ENCODE measurements at regions not wholly inside any gene's neighbourhood (a gene's known extent, or its start where the extent isn't known, plus 50 kb on each side); places are given as distances from the start of the nearest gene placed in this dataset.

DNA sequence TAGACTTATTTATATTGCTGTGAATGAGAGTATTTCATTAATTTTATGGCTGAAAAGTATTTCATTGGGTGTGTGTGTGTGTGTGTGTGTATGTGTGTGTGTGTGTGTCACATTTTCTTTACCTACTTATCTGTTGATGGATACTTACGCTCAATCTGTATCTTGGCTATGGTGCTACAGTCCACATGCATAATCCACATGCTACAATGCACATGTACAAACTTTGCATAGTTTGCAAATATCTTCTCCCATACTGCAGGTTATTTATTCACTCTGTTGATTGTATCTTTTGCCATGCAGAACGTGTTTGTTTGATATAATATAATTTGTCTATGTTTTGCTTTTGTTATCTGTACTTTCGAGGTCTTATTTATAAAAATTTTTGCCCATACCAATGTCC is 167.8 kb downstream of the RAB28 start:
- no peaks in the 10 kb centered on the region for H3K4me1 ChIP-seq
- H3K4me3 ChIP-seq: no peak overlapping the region
- no peaks in the 10 kb centered on the region for H3K27me3 ChIP-seq
- H3K27ac ChIP-seq: no peak overlapping the region
- TF ChIP-seq, protein P1, sequence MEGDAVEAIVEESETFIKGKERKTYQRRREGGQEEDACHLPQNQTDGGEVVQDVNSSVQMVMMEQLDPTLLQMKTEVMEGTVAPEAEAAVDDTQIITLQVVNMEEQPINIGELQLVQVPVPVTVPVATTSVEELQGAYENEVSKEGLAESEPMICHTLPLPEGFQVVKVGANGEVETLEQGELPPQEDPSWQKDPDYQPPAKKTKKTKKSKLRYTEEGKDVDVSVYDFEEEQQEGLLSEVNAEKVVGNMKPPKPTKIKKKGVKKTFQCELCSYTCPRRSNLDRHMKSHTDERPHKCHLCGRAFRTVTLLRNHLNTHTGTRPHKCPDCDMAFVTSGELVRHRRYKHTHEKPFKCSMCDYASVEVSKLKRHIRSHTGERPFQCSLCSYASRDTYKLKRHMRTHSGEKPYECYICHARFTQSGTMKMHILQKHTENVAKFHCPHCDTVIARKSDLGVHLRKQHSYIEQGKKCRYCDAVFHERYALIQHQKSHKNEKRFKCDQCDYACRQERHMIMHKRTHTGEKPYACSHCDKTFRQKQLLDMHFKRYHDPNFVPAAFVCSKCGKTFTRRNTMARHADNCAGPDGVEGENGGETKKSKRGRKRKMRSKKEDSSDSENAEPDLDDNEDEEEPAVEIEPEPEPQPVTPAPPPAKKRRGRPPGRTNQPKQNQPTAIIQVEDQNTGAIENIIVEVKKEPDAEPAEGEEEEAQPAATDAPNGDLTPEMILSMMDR (IDR thresholded peaks at IDR 0.05): no peak
- no peak for TF ChIP-seq POLR2A (IDR thresholded peaks at IDR 0.05)
- DNase-seq: no peak
- no peaks in the 10 kb centered on the region for H3K9me3 ChIP-seq
- no peaks in the 10 kb centered on the region for H3K36me3 ChIP-seq
- intact Hi-C loops (cut with DNase I; ENCODE audit: low total_unique reads): no loop called here

- TF ChIP-seq POLR2A (IDR thresholded peaks at IDR 0.05): no peak
- TF ChIP-seq, protein P1 (IDR thresholded peaks at IDR 0.05): no peak
- intact Hi-C loops (cut with DNase I; ENCODE audit: low total_unique reads): no loop called here
- no peak overlapping the region for H3K27ac ChIP-seq
- H3K4me3 ChIP-seq: no peak overlapping the region
- no peak for DNase-seq
- H3K9me3 ChIP-seq: no peaks in the 10 kb centered on the region
- H3K4me1 ChIP-seq: no peaks in the 10 kb centered on the region
- no peaks in the 10 kb centered on the region for H3K27me3 ChIP-seq
- H3K36me3 ChIP-seq: no peaks in the 10 kb centered on the region
These were observed 170.3 kb downstream of the RAB28 start for GRCh38 chr4:13313856-13314255.

GRCh38 chr4:13312264-13312663 is 171.9 kb downstream of the RAB28 start:
- no peaks in the 10 kb centered on the region for H3K9me3 ChIP-seq
- no peaks in the 10 kb centered on the region for H3K27me3 ChIP-seq
- no peaks in the 10 kb centered on the region for H3K36me3 ChIP-seq
- intact Hi-C loops (cut with DNase I; ENCODE audit: low total_unique reads): no loop called here
- H3K4me3 ChIP-seq: no peak overlapping the region
- H3K4me1 ChIP-seq: no peaks in the 10 kb centered on the region
- no peak for TF ChIP-seq POLR2A (IDR thresholded peaks at IDR 0.05)
- TF ChIP-seq, protein P1 (IDR thresholded peaks at IDR 0.05): no peak
- no peak for DNase-seq
- H3K27ac ChIP-seq: no peak overlapping the region

DNA sequence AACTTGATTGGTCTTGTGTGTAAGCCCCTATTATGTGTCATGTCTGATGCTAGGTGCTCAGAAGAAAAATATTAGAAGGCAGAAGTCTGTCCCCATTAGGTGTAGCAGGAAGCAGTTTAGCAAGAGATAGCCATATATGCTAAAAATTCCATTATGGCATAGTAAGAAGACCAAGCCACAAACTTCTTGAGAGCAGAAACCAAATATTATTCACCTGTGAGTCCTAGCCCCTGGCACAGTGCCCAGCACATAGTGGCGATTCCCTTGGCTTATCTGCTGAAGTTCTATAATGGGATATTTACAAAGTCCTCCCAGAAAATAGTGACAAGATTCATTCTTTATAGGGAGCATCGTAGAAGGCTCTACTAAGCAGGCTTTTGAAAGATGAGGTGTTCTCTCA is 174.4 kb downstream of the RAB28 start:
- Histone ChIP-seq H3K36me3 (no peaks in the 10 kb centered on the region), H3K4me1 (no peaks in the 10 kb centered on the region), H3K27me3 (no peaks in the 10 kb centered on the region), H3K4me3 (no peak overlapping the region), H3K9me3 (no peaks in the 10 kb centered on the region), H3K27ac (no peak overlapping the region)
- intact Hi-C loops (cut with DNase I; ENCODE audit: low total_unique reads): no loop called here
- DNase-seq: no peak
- no peak for TF ChIP-seq POLR2A (IDR thresholded peaks at IDR 0.05)
- TF ChIP-seq, protein P1 (IDR thresholded peaks at IDR 0.05): no peak

GRCh38 chr4:13306356-13306755 is 177.8 kb downstream of the RAB28 start:
- intact Hi-C loops (cut with DNase I; ENCODE audit: low total_unique reads): no loop called here
- Histone ChIP-seq H3K4me3 (no peak overlapping the region), H3K27ac (no peak overlapping the region), H3K36me3 (no peaks in the 10 kb centered on the region), H3K9me3 (no peaks in the 10 kb centered on the region), H3K27me3 (no peaks in the 10 kb centered on the region), H3K4me1 (no peaks in the 10 kb centered on the region)
- no peak for DNase-seq
- TF ChIP-seq POLR2A (IDR thresholded peaks at IDR 0.05): no peak
- TF ChIP-seq, protein P1 (IDR thresholded peaks at IDR 0.05): no peak
